GM12878 (cell line): ENCODE measurements at regions not wholly inside any gene's neighbourhood (a gene's known extent, or its start where the extent isn't known, plus 50 kb on each side); places are given as distances from the start of the nearest gene placed in this dataset.

ENCODE experiments used
- ATAC-seq: fragments of 200-7000 bp; cut with Tn5 transposase; 3 replicates; pipeline ENCODE4 v1.9.1; 2020; ENCODE audit warnings: mild to moderate bottlenecking, moderate library complexity
- BruUV-seq: library from RNA; stranded (reverse); fragments of 400-500 nt; replicated peaks from 2 replicates; lab custom pipeline; 2021; lab: Mats Ljungman, UMichigan
- CTCF ChIA-PET: fragments of 300-600 bp; sonication (Branson Sonifier 250); formaldehyde crosslinking; extraction: SDS; loops from one replicate; lab custom pipeline; 2021; ENCODE audit warnings: inconsistent platforms; lab: Yijun Ruan, JAX
- POLR2A ChIA-PET: fragments of 350-600 bp; formaldehyde crosslinking; extraction: SDS; loops from one replicate; lab custom pipeline; 2021; ENCODE audit warnings: inconsistent platforms; lab: Charles Lee
- RAD21 ChIA-PET: fragments of 300-600 bp; sonication (Branson Sonifier 250); formaldehyde crosslinking; loops from one replicate; lab custom pipeline; 2023; ENCODE audit warnings: antibody characterized with exemption; ENCODE audit not compliant: unreplicated experiment; lab: Charles Lee
- SMC1A ChIA-PET: fragments of 300-600 bp; sonication (Branson Sonifier 250); formaldehyde crosslinking; loops from one replicate; lab custom pipeline; 2023; ENCODE audit not compliant: unreplicated experiment, uncharacterized antibody; lab: Charles Lee
- DNase-seq: peaks from one replicate; pipeline ENCODE4 v3.0.0-alpha.2; 2011; ENCODE audit warnings: low read depth, low spot score
- FAIRE-seq: peaks from 3 replicates; lab custom pipeline; 2011; peaks lifted over from hg19 to GRCh38; lab: Jason Lieb, UNC
- H2AFZ ChIP-seq: 2 replicates; pipeline ENCODE4 v1.6.0; 2011; ENCODE audit warnings: low read depth, low read length, control low read depth; ENCODE audit not compliant: control insufficient read depth
- H3K27ac ChIP-seq: 2 replicates; pipeline ENCODE4 v1.5.1; 2011; ENCODE audit warnings: control low read depth; ENCODE audit not compliant: control insufficient read depth, insufficient read depth
- H3K27me3 ChIP-seq, 2 experiments: replicated peaks in 1 of 2; 2 replicates each; pipeline versions ENCODE4 v1.6.0 to v1.6.1; 2011; ENCODE audit warnings: low read length in 1 of 2; ENCODE audit not compliant: control insufficient read depth in 2 of 2, insufficient read depth in 2 of 2
- H3K36me3 ChIP-seq, 2 experiments: 2 replicates each; pipeline ENCODE4 v1.5.1; 2011; ENCODE audit warnings: low read length in 1 of 2; ENCODE audit not compliant: control insufficient read depth in 2 of 2, insufficient read depth in 2 of 2
- H3K4me1 ChIP-seq: 2 replicates; pipeline ENCODE4 v1.6.1; 2011; ENCODE audit warnings: mild to moderate bottlenecking, low read length, moderate library complexity, mixed read lengths; ENCODE audit not compliant: control insufficient read depth, insufficient read depth
- H3K4me2 ChIP-seq: 2 replicates; pipeline ENCODE4 v1.6.0; 2011; ENCODE audit warnings: control low read depth; ENCODE audit not compliant: control insufficient read depth, insufficient read depth
- H3K4me3 ChIP-seq: fragments of 200-600 bp; sonication (generic); 2 replicates; pipeline ENCODE4 v1.5.1; 2016
- H3K79me2 ChIP-seq: 2 replicates; pipeline ENCODE4 v1.6.0; 2011; ENCODE audit warnings: low read length; ENCODE audit not compliant: control insufficient read depth, insufficient read depth
- H3K9ac ChIP-seq: 2 replicates; pipeline ENCODE4 v1.8.0; 2011; ENCODE audit warnings: low read length, control low read depth, mixed read lengths; ENCODE audit not compliant: control insufficient read depth, insufficient read depth
- H3K9me3 ChIP-seq: replicated peaks from 3 replicates; pipeline ENCODE4 v1.5.1; 2011; ENCODE audit warnings: mild to moderate bottlenecking, low read length; ENCODE audit not compliant: control insufficient read depth, insufficient read depth
- H4K20me1 ChIP-seq: 2 replicates; pipeline ENCODE4 v1.6.0; 2011; ENCODE audit not compliant: control insufficient read depth, insufficient read depth
- PRDM15 ChIP-seq: fragments of 450-650 bp; formaldehyde crosslinking; IDR thresholded peaks from 2 replicates; pipeline ENCODE4 v1.4.0; 2020; ENCODE audit warnings: mild to moderate bottlenecking, moderate library complexity
- SPI1 ChIP-seq: IDR thresholded peaks from 2 replicates; pipeline ENCODE4 v1.6.1; 2011; ENCODE audit warnings: low read depth, mild to moderate bottlenecking, low read length, moderate library complexity, borderline replicate concordance; ENCODE audit not compliant: insufficient read depth
- WRNIP1 ChIP-seq: IDR thresholded peaks from 2 replicates; pipeline ENCODE4 v1.6.1; 2011; ENCODE audit warnings: low read depth, low read length, improper control_type of control experiment, borderline replicate concordance
- WGBS: methylation state at CpG from one replicate; pipeline ENCODE4 v1.1.6; 2016; ENCODE audit warnings: low lambda C conversion rate; ENCODE audit not compliant: insufficient replicate concordance, insufficient coverage; ENCODE audit errors: missing lambda C conversion rate; 5-methylcytosine and 5-hydroxymethylcytosine counted together
- in situ Hi-C: fragments of 300-500 bp; cut with MboI; formaldehyde crosslinking; loops from 9 replicates; pipeline ENCODE4 v1.14.3; 2018; ENCODE audit warnings: mixed read lengths
- intact Hi-C: fragments of 100-400 bp; cut with micrococcal nuclease; formaldehyde crosslinking; loops from one replicate; pipeline ENCODE4 v1.14.2; 2022; ENCODE audit not compliant: unreplicated experiment

GRCh38 chr5:17381932-17382331 lies 116.1 kb upstream of the TAF11L2 start:
- intact Hi-C loops, result no loop called here
- RAD21 ChIA-PET, result interaction anchor here (0.8 kb wide), 1 partner anchor 166 kb away, joined by 3 read pairs; no protein-coding TSS in a partner anchor
- Histone ChIP-seq H3K27ac (no peak overlapping the region), H3K4me3 (no peak overlapping the region), H3K4me2 (no peak overlapping the region), H2AFZ (no peak overlapping the region), H3K27me3 (no peaks in the 10 kb centered on the region), H3K36me3 (no peaks in the 10 kb centered on the region), H3K4me1 (no peaks in the 10 kb centered on the region), H3K79me2 (no peaks in the 10 kb centered on the region)
- FAIRE-seq (no peak), ATAC-seq (no peak), DNase-seq (no peak)
- BruUV-seq, result no TSS peak
- POLR2A ChIA-PET, result no interaction called here
- TF ChIP-seq SPI1 (peak; percentile 22; the same call in 1 of the 2 replicates), PRDM15 (no peak), WRNIP1 (no peak)
- TF ChIP-seq, all 136 proteins: peak for 1
- H3K9ac ChIP-seq, result no peak overlapping the region
- SMC1A ChIA-PET, result interaction anchor here (0.6 to 1.2 kb wide), 4 partner anchors 12 to 885 kb away, joined by 3 to 4 read pairs (median 4); no protein-coding TSS in a partner anchor
- in situ Hi-C loops, result no loop called here
- no peaks in the 10 kb centered on the region; the same call in 2 of the 3 replicates for H3K9me3 ChIP-seq
- CTCF ChIA-PET, result no interaction called here
- 49% methylated on average over 2 of the region's 2 CpGs for WGBS
- no peaks in the 10 kb centered on the region for H4K20me1 ChIP-seq
